ENCODE measurements at regions not wholly inside any gene's neighbourhood (a gene's known extent, or its start where the extent isn't known, plus 50 kb on each side); places are given as distances from the start of the nearest gene placed in this dataset.
A peak's percentile ranks its signal among the peaks of the same experiment; 100 is the strongest.

- no peak for ATAC-seq (ENCODE audit: low FRiP score)
Measured at GRCh38 chr14:101007004-101007614, 103.6 kb upstream of the RTL1 start.

GRCh38 chr14:101007765-101008164 is 104.2 kb upstream of the RTL1 start:
- WGBS, 2 donors = 76 to 85% methylated on average over 4 of the region's 4 CpGs
- ATAC-seq (ENCODE audit: low FRiP score) = no peak
- no peaks in the 10 kb centered on the region for H3K4me1 ChIP-seq (ENCODE audit: control insufficient read depth in 1 of 2, insufficient read depth in 2 of 2, low read length in 2 of 2)
- intact Hi-C loops (cut with DNase I) = no loop called here
- H3K27me3 ChIP-seq (ENCODE audit: control insufficient read depth in 1 of 2, insufficient read depth in 2 of 2, low read length in 1 of 2) = no peaks in the 10 kb centered on the region
- H3K27ac ChIP-seq (ENCODE audit: low read depth in 1 of 2, low read length in 2 of 2) = no peak overlapping the region
- no peak overlapping the region for H3K4me3 ChIP-seq (ENCODE audit: low read length in 2 of 2)
- H3K9me3 ChIP-seq (ENCODE audit: control insufficient read depth, low read length) = no peaks in the 10 kb centered on the region
- no peaks in the 10 kb centered on the region for H3K36me3 ChIP-seq (ENCODE audit: control insufficient read depth in 1 of 2, insufficient read depth in 2 of 2, low read length in 1 of 2)
- DNase-seq = no peak

More at GRCh38 chr14:101007004-101007614, 103.6 kb upstream of the RTL1 start:
- WGBS, 2 donors = 84 to 86% methylated on average over 8 to 13 of the region's 13 CpGs
- Histone ChIP-seq H3K27me3 (ENCODE audit: control insufficient read depth in 1 of 2, insufficient read depth in 2 of 2, low read length in 1 of 2) (no peaks in the 10 kb centered on the region), H3K4me1 (ENCODE audit: control insufficient read depth in 1 of 2, insufficient read depth in 2 of 2, low read length in 2 of 2) (no peaks in the 10 kb centered on the region), H3K9me3 (ENCODE audit: control insufficient read depth, low read length) (no peaks in the 10 kb centered on the region), H3K27ac (ENCODE audit: low read depth in 1 of 2, low read length in 2 of 2) (no peak overlapping the region), H3K36me3 (ENCODE audit: control insufficient read depth in 1 of 2, insufficient read depth in 2 of 2, low read length in 1 of 2) (no peaks in the 10 kb centered on the region), H3K4me3 (ENCODE audit: low read length in 2 of 2) (no peak overlapping the region)
- intact Hi-C loops (cut with DNase I) = no loop called here
- peak in 1 of 2 donors; percentile 31 for DNase-seq

- Histone ChIP-seq H3K36me3 (ENCODE audit: control insufficient read depth in 1 of 2, insufficient read depth in 2 of 2, low read length in 1 of 2) (no peaks in the 10 kb centered on the region), H3K27me3 (ENCODE audit: control insufficient read depth in 1 of 2, insufficient read depth in 2 of 2, low read length in 1 of 2) (no peaks in the 10 kb centered on the region), H3K27ac (ENCODE audit: low read depth in 1 of 2, low read length in 2 of 2) (no peak overlapping the region), H3K9me3 (ENCODE audit: control insufficient read depth, low read length) (no peaks in the 10 kb centered on the region), H3K4me3 (ENCODE audit: low read length in 2 of 2) (no peak overlapping the region), H3K4me1 (ENCODE audit: control insufficient read depth in 1 of 2, insufficient read depth in 2 of 2, low read length in 2 of 2) (no peaks in the 10 kb centered on the region)
- no peak for ATAC-seq (ENCODE audit: low FRiP score)
- intact Hi-C loops (cut with DNase I) = no loop called here
- WGBS, 2 donors = 88 to 92% methylated on average over 13 of the region's 13 CpGs
- peak in 1 of 2 donors; percentile 62 for DNase-seq
Measured at GRCh38 chr14:101008196-101008595, 104.7 kb upstream of the RTL1 start.

- Histone ChIP-seq H3K4me1 (ENCODE audit: control insufficient read depth in 1 of 2, insufficient read depth in 2 of 2, low read length in 2 of 2) (no peaks in the 10 kb centered on the region), H3K27me3 (ENCODE audit: control insufficient read depth in 1 of 2, insufficient read depth in 2 of 2, low read length in 1 of 2) (no peaks in the 10 kb centered on the region), H3K9me3 (ENCODE audit: control insufficient read depth, low read length) (no peaks in the 10 kb centered on the region), H3K36me3 (ENCODE audit: control insufficient read depth in 1 of 2, insufficient read depth in 2 of 2, low read length in 1 of 2) (no peaks in the 10 kb centered on the region), H3K27ac (ENCODE audit: low read depth in 1 of 2, low read length in 2 of 2) (no peak overlapping the region), H3K4me3 (ENCODE audit: low read length in 2 of 2) (no peak overlapping the region)
- 81% methylated on average over 9 of the region's 9 CpGs for WGBS, 2 donors
- ATAC-seq (ENCODE audit: low FRiP score) (no peak), DNase-seq (peak in 1 of 2 donors; percentile 63)
- intact Hi-C loops (cut with DNase I) = no loop called here
Measured at GRCh38 chr14:101008631-101009336, 105.3 kb upstream of the RTL1 start.

- ATAC-seq (ENCODE audit: low FRiP score) (no peak), DNase-seq (no peak)
- no peaks in the 10 kb centered on the region for H3K9me3 ChIP-seq (ENCODE audit: control insufficient read depth, low read length)
- no peak overlapping the region for H3K4me3 ChIP-seq (ENCODE audit: low read length in 2 of 2)
- no peak overlapping the region for H3K27ac ChIP-seq (ENCODE audit: low read depth in 1 of 2, low read length in 2 of 2)
- intact Hi-C loops (cut with DNase I) = no loop called here
- 86 to 87% methylated on average over 5 of the region's 5 CpGs for WGBS, 2 donors
- no peaks in the 10 kb centered on the region for H3K27me3 ChIP-seq (ENCODE audit: control insufficient read depth in 1 of 2, insufficient read depth in 2 of 2, low read length in 1 of 2)
- H3K36me3 ChIP-seq (ENCODE audit: control insufficient read depth in 1 of 2, insufficient read depth in 2 of 2, low read length in 1 of 2) = no peaks in the 10 kb centered on the region
- H3K4me1 ChIP-seq (ENCODE audit: control insufficient read depth in 1 of 2, insufficient read depth in 2 of 2, low read length in 2 of 2) = no peaks in the 10 kb centered on the region
Measured at GRCh38 chr14:101009531-101009930, 106.0 kb upstream of the RTL1 start.

GRCh38 chr14:101010293-101010692 is 106.8 kb upstream of the RTL1 start:
- WGBS, 2 donors = 92 to 94% methylated on average over 6 of the region's 6 CpGs
- Histone ChIP-seq H3K27me3 (ENCODE audit: control insufficient read depth in 1 of 2, insufficient read depth in 2 of 2, low read length in 1 of 2) (no peaks in the 10 kb centered on the region), H3K27ac (ENCODE audit: low read depth in 1 of 2, low read length in 2 of 2) (no peak overlapping the region), H3K4me3 (ENCODE audit: low read length in 2 of 2) (no peak overlapping the region), H3K4me1 (ENCODE audit: control insufficient read depth in 1 of 2, insufficient read depth in 2 of 2, low read length in 2 of 2) (no peaks in the 10 kb centered on the region), H3K36me3 (ENCODE audit: control insufficient read depth in 1 of 2, insufficient read depth in 2 of 2, low read length in 1 of 2) (no peaks in the 10 kb centered on the region), H3K9me3 (ENCODE audit: control insufficient read depth, low read length) (no peaks in the 10 kb centered on the region)
- intact Hi-C loops (cut with DNase I) = no loop called here
- peak in 1 of 2 donors; percentile 51 for DNase-seq
- ATAC-seq (ENCODE audit: low FRiP score) = no peak

- 87 to 89% methylated on average over 2 of the region's 2 CpGs for WGBS, 2 donors
- no peak for ATAC-seq (ENCODE audit: low FRiP score)
- H3K27ac ChIP-seq (ENCODE audit: low read depth in 1 of 2, low read length in 2 of 2) = no peak overlapping the region
- DNase-seq = no peak
- H3K4me3 ChIP-seq (ENCODE audit: low read length in 2 of 2) = no peak overlapping the region
- H3K4me1 ChIP-seq (ENCODE audit: control insufficient read depth in 1 of 2, insufficient read depth in 2 of 2, low read length in 2 of 2) = no peaks in the 10 kb centered on the region
- H3K36me3 ChIP-seq (ENCODE audit: control insufficient read depth in 1 of 2, insufficient read depth in 2 of 2, low read length in 1 of 2) = no peaks in the 10 kb centered on the region
- intact Hi-C loops (cut with DNase I) = no loop called here
- H3K9me3 ChIP-seq (ENCODE audit: control insufficient read depth, low read length) = no peaks in the 10 kb centered on the region
- H3K27me3 ChIP-seq (ENCODE audit: control insufficient read depth in 1 of 2, insufficient read depth in 2 of 2, low read length in 1 of 2) = no peaks in the 10 kb centered on the region
Measured at GRCh38 chr14:101010835-101011234, 107.3 kb upstream of the RTL1 start.

GRCh38 chr14:101017209-101017608 is 113.7 kb upstream of the RTL1 start:
- no peaks in the 10 kb centered on the region for H3K27me3 ChIP-seq (ENCODE audit: control insufficient read depth in 1 of 2, insufficient read depth in 2 of 2, low read length in 1 of 2)
- intact Hi-C loops (cut with DNase I) = no loop called here
- no peak overlapping the region for H3K4me3 ChIP-seq (ENCODE audit: low read length in 2 of 2)

More at GRCh38 chr14:101017209-101017608, 113.7 kb upstream of the RTL1 start:
- H3K9me3 ChIP-seq (ENCODE audit: control insufficient read depth, low read length) = no peaks in the 10 kb centered on the region
- WGBS, 2 donors = 70 to 79% methylated on average over 1 of the region's 1 CpG
- no peaks in the 10 kb centered on the region for H3K4me1 ChIP-seq (ENCODE audit: control insufficient read depth in 1 of 2, insufficient read depth in 2 of 2, low read length in 2 of 2)
- no peak overlapping the region for H3K27ac ChIP-seq (ENCODE audit: low read depth in 1 of 2, low read length in 2 of 2)
- ATAC-seq (ENCODE audit: low FRiP score) (no peak), DNase-seq (no peak)
- H3K36me3 ChIP-seq (ENCODE audit: control insufficient read depth in 1 of 2, insufficient read depth in 2 of 2, low read length in 1 of 2) = no peaks in the 10 kb centered on the region
